Esophagus muscularis mucosa (tissue), 4 donors: ENCODE measurements at regions not wholly inside any gene's neighbourhood (a gene's known extent, or its start where the extent isn't known, plus 50 kb on each side); places are given as distances from the start of the nearest gene placed in this dataset.

Experiments
- CTCF ChIP-seq, 3 experiments: fragments of 200-600 bp in 2 of 3; fragments of 450-650 bp in 1 of 3; sonication (generic) in 2 of 3; IDR thresholded peaks; one replicate each; pipeline ENCODE4 v1.5.1; 2017 to 2019; ENCODE audit warnings: antibody characterized with exemption in 3 of 3, mild to moderate bottlenecking in 2 of 3, moderate library complexity in 1 of 3
- EP300 ChIP-seq: sonication (generic); formaldehyde crosslinking; IDR thresholded peaks from one replicate; pipeline ENCODE4 v1.6.1; 2017; ENCODE audit warnings: antibody characterized with exemption
- POLR2AphosphoS5 ChIP-seq, 2 donors: sonication (generic); formaldehyde crosslinking; IDR thresholded peaks; one replicate each; pipeline ENCODE4 v1.6.1; 2017; ENCODE audit warnings: antibody characterized with exemption in 2 of 2

DNA sequence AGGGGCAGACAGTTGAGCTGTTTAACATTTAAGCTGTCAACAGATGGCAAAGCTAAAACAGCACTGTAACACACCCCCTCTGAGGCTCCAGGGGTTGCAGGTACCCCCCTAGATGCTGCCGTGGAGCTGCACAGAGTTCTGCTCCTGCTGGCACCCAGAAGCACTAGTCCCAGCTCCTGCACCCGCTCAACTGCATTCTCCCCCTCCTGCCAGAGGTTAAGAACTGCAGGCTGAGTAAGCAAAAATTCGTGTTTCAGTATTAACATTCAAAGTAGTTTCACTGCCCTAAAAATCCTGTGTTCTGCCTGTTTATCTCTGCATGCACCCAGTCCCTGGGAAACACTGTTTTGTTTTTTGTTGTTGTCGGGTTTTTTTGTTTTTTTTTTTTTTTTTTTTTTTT lies 790.8 kb upstream of the KCND2 start:
- peak in 1 of 3 experiments; percentile 19 for TF ChIP-seq CTCF (IDR thresholded peaks at IDR 0.05)
- TF ChIP-seq POLR2AphosphoS5 (IDR thresholded peaks at IDR 0.05): no peak
- no peak for TF ChIP-seq EP300
